Stimulated activated CD4-positive, alpha-beta T cell treated with anti-CD3 and anti-CD28 coated beads, Interleukin-15, amount 100 ng/mL, for 48 hours (primary cell): ENCODE measurements at regions not wholly inside any gene's neighbourhood (a gene's known extent, or its start where the extent isn't known, plus 50 kb on each side); places are given as distances from the start of the nearest gene placed in this dataset.
"Not testable (repeated sequence)": the region's sequence is repeated elsewhere in the genome, so short reads cannot be mapped to it uniquely, and the experiment has no call there.

Source experiments
- DNase-seq, 2 donors: peaks; one replicate each; pipeline ENCODE4 v3.0.0-alpha.2; 2020; ENCODE audit warnings: low read depth in 2 of 2

DNA sequence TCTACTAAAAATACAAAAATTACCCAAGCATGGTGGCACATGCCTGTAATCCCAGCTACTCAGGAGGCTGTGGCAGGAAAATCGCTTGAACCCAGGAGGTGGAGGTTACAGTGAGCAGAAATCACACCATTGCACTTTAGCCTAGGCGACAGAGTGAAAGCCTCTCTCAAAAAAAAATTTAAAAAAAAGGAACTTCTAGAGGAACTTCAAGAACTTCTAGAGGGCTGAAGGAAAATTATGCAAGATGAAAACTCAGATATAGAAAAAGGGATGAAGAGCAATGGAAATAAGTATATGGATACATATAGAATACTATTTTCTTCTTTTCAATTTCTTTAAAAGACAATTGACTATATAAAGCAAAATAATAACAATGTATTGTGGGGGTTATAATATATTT lies 51.2 kb upstream of the PRR5 start:
- no peak for DNase-seq

DNA sequence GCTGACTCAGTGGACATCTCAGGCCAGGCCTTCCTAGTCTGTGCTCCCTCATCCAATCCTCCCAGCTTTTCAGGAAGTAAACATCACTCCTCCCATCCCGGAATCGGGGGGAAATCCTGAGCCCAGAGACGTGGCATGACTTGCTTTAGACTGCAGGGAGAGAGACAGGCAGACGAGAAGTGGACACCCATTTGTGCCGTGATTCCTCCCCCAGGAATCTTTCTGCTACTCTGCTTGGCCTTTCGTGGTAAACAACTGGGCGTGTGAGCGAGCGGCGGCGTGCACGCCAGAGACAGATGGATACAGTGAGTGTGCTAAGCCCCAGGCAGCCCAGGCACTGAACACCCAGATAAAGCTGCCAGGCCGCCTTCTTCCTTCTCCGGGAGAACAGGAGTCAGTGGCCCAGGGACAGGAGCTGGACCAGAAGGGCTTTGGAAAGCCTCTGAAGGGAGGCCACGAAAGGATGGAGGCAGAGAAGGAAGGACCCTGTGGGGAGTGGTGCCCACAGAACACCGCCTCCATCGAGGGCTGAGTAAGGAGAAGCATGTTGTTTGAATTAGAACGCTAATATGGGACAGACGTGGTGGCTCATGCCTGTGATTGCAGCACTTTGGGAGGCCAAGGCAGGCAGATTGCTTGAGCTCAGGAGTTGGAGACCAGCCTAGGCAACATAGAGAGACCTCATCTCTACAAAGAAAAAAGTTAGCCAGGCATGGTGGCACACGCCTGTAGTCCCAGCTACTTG lies 53.0 kb upstream of the PRR5 start:
- DNase-seq: no peak

DNA sequence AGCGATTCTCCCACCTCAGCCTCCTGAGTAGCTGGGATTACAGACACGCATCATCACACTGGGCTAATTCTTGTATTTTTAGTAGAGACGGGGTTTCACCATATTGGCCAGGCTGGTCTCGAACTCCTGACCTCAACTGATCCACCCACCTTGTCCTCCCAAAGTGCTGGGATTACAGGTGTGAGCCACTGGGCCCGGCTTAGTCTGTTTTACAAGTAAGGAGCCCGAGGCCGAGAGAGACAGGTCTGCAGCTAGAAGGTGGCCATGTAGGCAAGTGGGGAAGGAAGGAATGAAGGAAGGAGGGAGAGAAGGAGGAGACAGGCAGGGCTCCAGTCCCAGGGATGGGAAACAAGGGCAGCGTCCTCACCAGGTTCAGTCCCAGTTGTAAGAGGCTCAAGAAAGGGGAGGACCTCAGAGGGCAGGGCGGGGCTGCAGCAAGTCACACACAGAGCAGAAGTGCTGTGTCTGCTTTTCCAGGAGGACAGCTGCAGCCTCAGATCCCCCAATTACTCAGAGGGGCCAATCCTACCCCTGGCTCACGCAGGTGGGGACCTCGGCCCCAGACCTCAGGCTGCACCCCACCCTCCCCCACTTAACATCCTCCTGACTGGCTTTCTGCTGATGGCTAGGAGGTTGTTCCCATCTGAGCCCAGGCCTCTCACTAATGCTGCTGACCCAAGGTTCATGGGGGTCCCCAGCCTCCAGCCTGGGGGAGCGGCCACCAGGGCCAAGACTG lies 53.8 kb upstream of the PRR5 start:
- DNase-seq: no peak

DNA sequence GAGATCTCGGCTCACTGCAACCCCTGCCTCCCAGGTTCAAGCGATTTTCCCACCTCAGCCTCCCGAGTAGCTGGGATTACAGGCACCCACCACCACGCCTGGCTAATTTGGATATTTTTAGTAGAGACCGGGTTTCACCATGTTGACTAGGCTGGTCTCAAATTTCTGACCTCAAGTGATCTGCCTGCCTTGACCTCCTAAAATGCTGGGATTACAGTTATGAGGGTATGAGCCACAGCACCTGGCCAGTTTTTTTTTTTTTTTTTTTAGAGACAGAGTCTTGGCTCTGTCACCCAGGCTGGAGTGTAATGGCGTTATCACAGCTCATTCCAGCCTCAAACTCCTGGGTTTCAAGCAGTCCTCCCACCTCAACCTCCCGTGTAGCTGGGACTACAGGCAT lies 54.9 kb upstream of the PRR5 start:
- no peak for DNase-seq

DNA sequence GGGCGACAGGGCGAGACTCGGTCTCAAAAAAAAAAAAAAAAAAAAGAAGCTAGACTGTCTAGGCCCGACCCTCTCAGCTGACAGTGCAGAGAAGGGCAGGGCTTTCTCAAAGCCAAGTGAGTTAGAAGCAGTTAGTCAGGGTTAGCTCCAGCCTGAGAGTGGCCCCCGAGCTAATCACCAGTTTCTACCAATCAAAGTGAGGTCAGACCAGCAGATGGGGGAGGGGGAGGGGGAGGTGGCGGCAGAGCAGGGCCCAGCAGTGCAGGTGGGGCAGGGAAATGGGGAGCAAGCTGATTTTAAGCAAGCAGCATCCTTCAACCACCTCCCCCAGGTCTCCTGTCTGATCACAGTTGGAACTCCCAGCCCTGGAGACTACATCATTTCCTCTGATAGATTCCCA lies 55.3 kb upstream of the PRR5 start:
- DNase-seq: no peak

DNA sequence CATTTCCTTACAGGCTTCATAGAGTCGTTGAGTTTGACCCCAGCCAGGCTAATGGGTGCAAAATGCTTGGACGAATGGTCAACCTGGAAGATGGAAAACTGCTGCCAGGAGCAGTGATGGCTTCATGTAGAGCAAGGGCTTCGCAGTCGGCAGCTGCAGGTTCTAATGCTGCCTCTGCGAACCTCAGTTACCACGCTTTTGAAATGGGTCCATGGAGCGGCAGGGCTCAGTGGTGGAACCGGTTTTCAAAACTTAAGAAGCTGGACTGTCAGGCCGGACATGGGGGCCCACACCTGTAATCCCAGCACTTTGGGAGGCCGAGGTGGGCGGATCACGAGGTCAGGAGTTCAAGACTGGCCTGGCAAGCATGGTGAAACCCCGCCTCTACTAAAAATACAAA lies 55.9 kb upstream of the PRR5 start:
- no peak for DNase-seq

DNA sequence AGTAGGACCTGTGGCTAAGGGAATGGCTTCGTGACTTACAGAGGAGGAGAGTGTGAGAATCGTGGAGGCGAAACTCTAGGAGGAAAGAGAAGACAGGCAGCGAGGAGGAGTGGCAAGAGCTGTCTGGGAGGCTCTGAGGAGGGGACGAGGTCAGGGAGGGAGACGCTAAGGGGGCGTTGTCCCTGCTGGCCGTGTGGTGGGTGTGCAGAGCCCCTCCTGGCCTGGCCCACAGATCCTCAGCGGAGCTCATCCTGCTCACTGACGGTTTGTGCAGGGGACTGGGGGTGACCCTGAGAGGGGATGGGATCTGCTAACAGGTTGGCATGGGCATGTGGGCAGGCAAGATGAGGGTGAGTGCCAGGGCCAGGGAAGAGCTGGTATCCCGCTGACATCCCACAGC lies 56.5 kb upstream of the PRR5 start:
- no peak for DNase-seq

DNA sequence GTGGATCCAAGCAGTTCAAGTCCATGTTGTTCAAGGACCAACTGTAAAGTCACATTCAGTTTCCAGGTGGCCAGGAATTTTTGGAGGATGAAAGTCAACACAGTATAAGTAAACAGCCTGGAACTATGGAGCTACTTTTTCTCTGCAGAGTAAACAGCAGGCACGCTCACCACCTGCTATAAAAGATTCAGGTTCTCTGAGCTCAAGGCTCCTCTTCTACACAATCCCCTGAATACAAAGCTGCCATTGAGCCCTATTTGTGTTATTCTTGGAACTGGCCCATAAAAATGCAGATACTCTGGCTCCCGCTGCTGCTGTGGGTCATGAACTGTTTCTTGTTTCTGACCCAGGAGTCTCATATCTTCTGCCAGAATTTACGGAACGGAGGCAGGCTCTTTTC lies 56.9 kb upstream of the PRR5 start:
- DNase-seq: no peak

DNA sequence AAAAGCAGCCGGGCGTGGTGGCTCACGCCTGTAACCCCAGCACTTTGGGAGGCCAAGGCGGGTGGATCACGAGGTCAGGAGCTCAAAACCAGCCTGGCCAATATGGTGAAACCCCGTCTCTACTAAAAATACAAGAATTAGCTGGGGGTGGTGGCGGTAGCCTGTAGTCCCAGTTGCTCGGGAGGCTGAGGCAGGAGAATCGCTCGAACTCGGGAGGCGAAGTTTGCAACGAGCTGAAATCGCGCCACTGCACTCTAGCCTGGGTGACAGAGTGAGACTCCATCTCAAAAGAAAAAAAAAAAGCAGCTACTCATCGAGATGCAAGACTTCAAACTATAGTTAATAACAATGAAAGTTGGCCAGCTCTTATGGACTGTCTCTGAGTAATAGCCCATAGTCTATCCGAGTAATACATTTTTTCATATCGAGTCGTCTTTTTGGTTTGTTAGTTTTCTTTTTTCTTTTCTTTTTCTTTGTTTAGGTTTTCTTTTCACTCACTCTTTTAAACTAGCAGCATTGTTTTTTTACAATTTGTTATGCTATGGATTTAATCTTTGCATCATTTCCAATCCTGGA lies 58.4 kb upstream of the PRR5 start:
- not testable (repeated sequence) for DNase-seq

DNA sequence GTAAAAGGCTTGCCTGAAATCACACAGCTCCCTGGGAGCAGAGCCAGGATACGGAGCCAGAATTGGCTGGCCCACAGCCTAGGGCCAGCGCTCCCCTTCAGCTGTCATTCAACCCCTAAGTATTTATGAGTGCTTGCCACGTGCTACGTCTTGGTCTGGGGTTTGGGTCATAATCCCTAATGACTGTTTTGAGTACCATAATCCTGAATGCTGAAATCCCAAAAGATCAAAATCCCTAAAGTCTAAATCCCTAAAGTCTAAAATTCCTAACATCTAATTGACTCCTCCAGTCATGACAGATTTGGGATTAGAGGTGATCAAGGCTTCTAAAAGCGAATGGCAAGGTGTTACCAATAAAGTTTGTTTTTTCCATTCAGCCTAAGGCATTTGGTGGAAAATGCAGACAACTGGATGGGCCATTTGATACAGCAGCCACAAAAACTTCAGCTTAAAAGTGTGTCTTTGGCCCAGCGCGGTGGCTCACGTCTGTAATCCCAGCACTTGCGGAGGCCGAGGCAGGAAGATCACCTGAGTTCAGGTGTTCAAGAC lies 59.8 kb upstream of the PRR5 start:
- no peak for DNase-seq

DNA sequence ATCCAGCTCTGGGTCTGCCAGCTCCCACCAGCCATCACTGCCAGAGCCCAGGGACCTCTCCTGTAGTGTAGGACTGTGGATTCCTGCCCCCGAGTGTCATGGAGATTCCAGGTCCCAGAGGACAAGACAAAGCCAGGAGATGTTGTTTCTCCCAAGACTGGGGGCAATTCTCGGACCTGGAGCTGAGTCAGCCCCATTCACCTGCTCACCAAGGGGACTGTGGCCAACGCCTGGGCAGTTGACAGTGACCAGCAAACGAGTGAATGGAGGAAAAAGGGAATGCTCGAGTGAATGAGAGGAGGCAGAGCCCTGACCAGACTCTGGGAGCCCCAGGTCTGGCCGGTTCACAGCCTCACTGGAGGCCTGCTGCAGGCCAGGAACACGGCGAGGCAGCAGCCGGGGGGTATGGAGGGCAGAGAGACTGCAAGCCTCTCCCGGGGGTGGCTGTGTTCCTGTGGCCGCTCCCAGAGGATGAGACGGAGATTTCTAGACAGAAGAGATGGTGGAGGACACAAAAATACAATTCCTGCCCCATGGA lies 61.3 kb upstream of the PRR5 start:
- DNase-seq: no peak

DNA sequence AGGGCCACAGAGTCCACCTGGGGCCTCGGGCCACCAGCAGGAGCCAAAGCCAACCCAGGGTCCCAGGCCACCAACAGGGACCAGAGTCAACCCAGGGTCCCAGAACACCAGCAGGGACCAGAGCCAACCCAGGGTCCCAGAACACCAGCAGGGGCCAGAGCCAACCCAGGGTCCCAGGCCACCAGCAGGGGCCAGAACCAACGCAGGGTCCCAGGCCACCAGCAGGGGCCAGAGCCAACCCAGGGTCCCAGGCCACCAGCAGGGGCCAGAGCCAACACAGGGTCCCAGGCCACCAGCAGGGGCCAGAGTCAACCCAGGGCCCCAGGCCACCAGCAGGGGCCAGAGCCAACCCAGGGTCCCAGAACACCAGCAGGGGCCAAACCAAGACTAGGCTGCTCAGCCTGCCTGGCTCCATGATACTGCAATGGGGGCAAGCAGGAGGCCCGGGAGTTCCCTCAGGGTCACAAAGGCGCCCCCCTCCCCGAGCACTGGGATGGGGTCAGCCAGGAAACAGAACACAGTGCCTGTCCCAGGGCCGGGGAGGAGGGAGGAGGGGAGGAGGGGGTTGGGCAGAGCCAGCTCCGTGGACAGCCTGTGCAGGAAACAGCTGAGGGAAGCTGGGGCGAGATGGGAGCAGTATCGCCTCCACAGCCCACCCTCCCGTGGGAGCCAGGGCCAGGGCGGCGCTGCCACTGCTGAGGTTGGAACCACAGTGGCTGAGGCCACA lies 62.0 kb upstream of the PRR5 start:
- DNase-seq: no peak

DNA sequence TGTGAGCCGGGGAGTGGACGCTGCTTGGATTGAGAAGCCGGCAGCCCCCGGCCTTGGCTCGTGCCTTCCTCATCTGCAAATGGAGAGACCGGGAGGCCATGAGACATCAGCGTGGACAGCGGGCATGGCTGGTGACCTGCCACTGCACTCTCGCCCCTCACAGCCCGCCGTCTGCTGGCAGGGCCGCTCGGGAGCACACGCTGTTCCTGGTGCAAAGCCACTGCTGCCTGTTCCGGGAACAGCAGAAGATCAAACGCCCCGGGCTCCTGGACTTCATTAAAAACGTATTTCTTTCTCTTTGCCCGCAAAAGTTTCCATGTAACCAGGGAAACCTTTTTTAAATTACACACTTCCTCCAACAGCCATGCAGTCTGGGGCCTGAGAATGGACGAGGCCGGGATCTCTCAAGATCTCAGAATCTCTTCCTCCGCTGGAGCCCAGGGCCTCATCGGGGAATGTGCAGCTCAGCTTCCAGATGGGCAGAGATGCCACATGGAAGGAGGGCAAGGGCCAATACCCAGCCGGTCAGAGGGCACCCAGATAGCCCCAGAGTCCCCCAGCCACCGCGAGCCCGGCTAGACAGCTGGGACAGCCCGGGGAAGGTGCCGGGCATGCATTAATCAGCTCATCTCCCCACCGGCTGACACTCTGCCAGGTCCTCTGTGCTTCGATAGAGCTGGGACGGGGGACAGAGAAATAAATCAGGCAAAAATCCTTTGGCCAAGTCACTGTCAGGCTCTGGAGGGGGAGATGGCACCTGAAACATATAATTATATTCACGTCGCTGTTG lies 62.8 kb upstream of the PRR5 start:
- DNase-seq: no peak

DNA sequence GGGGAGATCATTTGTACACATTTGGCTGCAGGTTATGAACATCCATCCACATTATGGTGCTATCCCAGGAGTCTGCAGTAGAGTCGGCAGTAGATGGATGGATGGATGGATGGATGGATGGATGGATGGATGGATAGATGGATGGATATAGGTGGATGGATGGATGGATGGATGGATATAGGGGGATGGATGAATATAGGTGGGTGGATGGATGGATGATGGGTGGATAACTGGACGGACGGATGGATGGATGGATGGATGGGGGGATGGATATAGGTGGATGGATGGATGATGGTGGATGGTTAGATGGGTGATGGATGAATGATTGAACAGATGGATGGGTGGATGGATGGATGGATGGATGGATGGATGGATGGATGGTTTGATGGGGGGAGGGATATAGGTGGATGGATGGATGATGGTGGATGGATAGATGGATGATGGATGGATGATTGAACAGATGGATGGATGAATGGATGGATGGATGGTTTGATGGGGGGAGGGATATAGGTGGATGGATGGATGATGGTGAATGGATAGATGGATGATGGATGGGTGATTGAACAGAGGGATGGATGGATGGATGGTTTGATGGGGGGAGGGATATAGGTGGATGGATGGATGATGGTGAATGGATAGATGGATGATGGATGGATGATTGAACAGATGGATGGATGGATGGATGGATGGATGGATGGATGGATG lies 65.3 kb upstream of the PRR5 start:
- not testable (repeated sequence) for DNase-seq

DNA sequence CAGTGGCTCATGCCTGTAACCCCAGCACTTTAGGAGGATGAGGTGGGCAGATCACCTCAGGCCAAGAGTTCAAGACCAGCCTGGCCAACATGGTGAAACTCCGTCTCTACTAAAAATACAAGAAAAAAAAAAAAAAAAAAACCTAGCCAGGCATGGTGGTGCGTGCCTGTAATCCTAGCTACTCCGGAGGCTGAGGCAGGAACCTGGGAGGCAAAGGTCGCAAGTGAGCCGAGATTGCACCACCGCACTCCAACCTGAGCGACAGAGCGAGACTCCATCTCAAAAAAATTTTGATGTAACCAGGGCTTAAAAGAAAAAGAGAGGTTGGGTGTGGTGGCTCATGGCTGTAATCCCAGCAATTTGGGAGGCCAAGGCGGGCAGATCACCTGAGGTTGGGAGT lies 66.4 kb upstream of the PRR5 start:
- not testable (repeated sequence) for DNase-seq

DNA sequence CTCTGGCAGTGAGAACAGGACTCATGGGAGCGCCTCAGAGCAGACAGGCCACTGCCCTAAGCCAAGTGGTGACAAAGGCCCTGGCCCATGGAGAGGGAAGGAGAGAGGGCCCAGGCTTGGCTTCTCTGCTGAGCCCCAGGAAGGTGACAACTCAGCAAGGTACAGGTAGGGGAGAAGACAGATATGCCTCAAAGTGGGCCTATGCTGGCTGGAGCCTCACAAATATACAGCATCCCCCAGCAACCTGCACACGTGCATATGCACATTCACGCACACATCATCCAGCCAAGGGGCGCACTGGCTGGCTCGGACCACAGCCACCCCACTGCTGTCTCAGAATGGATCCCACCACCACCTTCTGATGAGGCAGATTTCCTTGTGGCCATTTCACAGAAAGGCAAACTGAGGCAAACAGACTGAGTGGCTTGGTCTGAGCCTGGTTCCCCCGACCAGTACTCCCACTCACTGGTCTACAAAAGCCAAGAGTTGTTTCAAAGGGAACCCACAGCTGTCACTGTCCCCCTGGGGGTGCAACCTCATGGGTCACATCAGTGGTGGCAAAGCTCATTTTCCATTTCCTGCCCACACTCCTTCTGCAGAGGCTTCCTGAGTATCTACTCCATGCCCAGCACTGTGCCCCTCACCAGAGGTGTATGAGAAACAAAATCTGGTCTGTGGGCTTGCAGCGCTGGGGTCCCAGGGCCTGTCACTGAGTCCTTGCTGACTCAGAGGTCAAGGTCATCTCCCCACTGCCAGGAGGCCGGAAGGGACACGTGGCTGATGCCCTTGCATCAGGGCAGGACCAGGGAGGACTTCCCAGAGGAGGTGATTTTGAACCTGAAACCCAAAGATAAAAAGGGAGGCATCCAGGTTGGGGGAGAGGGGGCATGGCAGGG lies 67.3 kb upstream of the PRR5 start:
- no peak for DNase-seq

DNA sequence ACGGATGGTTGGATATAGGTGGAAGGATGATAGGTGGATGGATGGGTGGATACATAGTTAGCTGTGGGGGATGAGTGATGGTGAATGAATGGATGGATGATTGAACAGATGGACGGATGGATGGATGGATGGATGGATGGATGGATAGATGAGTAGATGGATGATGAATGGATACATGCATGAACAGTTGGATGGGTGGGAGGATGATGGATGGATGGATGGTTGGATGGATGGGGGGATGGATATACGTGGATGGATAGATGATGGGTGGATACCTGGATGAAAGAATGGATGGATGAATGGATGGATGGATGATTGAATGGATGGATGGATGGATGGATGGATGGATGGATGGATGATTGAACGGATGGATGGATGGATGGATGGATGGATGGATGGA lies 68.4 kb upstream of the PRR5 start:
- no peak for DNase-seq

DNA sequence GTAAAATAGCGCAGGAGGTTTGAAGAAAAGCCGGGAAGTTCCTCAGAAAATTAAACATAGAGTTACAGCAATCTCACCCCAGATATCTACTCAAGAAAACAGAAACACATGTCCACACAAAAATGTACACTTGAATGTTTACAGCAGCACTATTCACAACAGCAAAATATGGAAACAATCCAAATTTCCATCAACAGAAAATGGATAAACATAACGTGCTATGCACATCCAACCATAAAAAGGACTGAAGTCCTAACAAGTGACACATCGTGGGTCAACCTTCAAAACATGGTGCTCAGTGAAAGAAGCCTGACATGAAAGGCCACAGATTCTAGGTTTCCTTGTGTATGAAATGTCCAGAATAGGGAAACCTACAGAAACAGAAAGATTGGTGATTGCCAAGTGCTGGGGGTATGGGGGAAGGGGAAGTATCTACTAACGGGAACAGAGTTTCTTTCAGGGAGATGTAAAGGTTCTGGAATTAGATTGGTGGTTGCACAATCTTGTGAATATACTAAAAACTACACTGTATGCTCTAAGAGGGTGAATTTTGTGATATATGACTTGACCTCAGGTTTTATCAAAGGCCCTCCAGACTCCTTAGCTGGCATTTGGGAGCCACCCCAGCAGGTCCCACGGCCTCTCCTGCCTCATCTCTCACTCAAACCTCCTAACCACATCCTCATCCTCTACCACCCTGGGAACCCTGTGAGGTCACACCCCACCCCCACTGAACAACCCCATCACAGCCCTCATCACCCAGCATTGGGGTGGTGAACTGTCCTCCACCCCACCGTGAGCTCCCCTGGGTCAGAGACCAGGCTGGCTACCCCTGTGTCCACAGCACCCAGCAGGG lies 69.2 kb upstream of the PRR5 start:
- no peak for DNase-seq

DNA sequence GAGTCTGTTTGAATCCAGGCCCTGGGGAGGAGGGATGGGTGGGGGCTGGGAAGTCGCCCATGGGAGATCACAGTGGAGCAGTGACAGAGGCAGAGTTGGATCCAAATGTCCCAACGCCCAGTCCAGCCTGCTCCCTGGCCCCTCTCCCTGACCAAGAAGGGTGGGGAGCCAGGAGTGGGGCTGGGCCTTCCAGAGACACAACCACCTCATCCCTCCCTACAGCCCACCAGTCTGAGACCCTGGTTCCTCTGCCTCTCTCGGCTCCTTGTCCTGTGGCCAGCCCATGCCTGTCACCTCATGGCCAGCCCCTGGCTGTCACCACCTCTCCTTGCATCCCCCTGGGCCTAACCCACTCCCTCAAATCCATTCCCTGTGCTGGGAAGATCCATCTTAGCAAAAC lies 71.2 kb upstream of the PRR5 start:
- DNase-seq: no peak
